ENCODE measurements at regions not wholly inside any gene's neighbourhood (a gene's known extent, or its start where the extent isn't known, plus 50 kb on each side); places are given as distances from the start of the nearest gene placed in this dataset.

DNA sequence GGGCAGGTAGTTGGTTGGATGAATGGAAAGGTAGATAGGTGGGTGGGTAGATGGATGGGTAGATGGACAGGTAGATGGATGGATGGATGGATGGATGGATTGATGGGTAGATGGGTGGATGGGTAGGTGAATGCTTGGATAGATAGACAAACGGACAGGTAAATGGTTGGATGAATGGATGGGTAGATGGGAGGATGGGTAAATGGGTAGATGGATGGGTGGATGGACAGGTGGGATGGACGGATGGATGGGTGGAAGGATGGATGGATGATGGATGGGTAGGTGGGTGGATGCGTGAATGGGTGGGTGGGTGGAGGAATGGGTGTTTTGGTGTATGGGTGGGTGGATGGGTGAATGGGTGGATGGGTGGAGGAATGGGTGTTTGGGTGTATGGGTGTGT is 50.1 kb upstream of the ASAP2 start:
- intact Hi-C loops (cut with DNase I), result no loop called here
- DNase-seq, result no peak
- Histone ChIP-seq H3K27me3 (no peaks in the 10 kb centered on the region), H3K36me3 (no peaks in the 10 kb centered on the region), H3K4me3 (replicated peaks in 1 of 3) (no peak overlapping the region), H3K27ac (no peak overlapping the region), H3K9me3 (no peaks in the 10 kb centered on the region), H3K4me1 (peaks cover 10% of the 10 kb centered on the region in 2 donors)
- 94 to 95% methylated on average over 3 of the region's 3 CpGs for WGBS, 2 donors
- TF ChIP-seq, protein P1, sequence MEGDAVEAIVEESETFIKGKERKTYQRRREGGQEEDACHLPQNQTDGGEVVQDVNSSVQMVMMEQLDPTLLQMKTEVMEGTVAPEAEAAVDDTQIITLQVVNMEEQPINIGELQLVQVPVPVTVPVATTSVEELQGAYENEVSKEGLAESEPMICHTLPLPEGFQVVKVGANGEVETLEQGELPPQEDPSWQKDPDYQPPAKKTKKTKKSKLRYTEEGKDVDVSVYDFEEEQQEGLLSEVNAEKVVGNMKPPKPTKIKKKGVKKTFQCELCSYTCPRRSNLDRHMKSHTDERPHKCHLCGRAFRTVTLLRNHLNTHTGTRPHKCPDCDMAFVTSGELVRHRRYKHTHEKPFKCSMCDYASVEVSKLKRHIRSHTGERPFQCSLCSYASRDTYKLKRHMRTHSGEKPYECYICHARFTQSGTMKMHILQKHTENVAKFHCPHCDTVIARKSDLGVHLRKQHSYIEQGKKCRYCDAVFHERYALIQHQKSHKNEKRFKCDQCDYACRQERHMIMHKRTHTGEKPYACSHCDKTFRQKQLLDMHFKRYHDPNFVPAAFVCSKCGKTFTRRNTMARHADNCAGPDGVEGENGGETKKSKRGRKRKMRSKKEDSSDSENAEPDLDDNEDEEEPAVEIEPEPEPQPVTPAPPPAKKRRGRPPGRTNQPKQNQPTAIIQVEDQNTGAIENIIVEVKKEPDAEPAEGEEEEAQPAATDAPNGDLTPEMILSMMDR (IDR thresholded peaks at IDR 0.05), result no peak
- no peak for TF ChIP-seq POLR2A (IDR thresholded peaks at IDR 0.05)

DNA sequence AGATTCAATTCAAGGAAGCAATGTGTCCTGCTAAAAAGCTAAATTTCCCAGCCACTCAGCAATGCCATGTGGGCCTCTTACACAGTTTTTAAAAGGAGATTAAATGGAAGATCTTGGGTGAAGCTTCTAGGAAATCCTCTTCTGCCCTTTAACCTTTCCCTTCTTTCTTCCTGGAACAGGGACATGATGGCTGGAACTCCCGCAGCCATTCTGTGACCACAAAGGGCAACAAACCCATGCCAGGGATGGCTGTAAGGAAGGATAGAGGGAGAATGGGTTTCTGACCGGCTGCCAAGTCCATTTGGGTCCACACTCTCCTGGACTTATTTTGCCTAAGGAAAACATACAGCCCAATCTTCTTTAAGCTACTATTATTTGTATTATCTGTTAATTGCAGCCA is 52.6 kb upstream of the ASAP2 start:
- Histone ChIP-seq H3K27me3 (no peaks in the 10 kb centered on the region), H3K4me1 (peaks cover 10% of the 10 kb centered on the region in 2 donors), H3K4me3 (replicated peaks in 1 of 3) (no peak overlapping the region), H3K36me3 (no peaks in the 10 kb centered on the region), H3K9me3 (no peaks in the 10 kb centered on the region), H3K27ac (peak overlapping the region; percentile 64 to 69 (median 67))
- WGBS, 2 donors, result 90 to 96% methylated on average over 2 of the region's 2 CpGs
- no peak for DNase-seq
- TF ChIP-seq POLR2A (IDR thresholded peaks at IDR 0.05), result no peak
- TF ChIP-seq, protein P1 (IDR thresholded peaks at IDR 0.05), result no peak
- intact Hi-C loops (cut with DNase I), result no loop called here

DNA sequence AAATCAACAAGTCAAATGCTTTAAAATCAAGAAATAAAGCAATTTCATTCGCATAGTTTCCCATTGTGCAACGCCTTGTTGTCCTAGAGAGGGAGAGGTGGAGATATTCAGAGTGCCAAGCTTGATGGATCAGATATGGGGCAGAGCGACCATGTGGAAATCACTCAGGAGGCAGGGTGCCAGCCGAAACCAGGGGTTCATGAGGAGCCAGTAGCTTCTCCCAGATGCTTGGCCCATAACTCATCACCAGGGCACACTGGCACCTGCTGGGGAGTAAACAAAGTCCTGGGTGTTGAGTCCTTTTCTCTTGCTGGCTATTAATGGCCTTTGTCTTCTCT is 53.0 kb upstream of the ASAP2 start:
- peaks cover 10% of the 10 kb centered on the region in 2 donors for H3K4me1 ChIP-seq
- H3K27me3 ChIP-seq, result no peaks in the 10 kb centered on the region
- H3K36me3 ChIP-seq, result no peaks in the 10 kb centered on the region
- peak; percentile 77 to 83 for DNase-seq
- H3K9me3 ChIP-seq, result no peaks in the 10 kb centered on the region
- WGBS, 2 donors, result 40 to 43% methylated on average over 4 of the region's 4 CpGs
- intact Hi-C loops (cut with DNase I), result no loop called here
- TF ChIP-seq POLR2A (IDR thresholded peaks at IDR 0.05), result no peak
- TF ChIP-seq, protein P1 (IDR thresholded peaks at IDR 0.05), result no peak
- H3K27ac ChIP-seq, result peak overlapping the region; percentile 64 to 69 (median 67)
- H3K4me3 ChIP-seq (replicated peaks in 1 of 3), result no peak overlapping the region

DNA sequence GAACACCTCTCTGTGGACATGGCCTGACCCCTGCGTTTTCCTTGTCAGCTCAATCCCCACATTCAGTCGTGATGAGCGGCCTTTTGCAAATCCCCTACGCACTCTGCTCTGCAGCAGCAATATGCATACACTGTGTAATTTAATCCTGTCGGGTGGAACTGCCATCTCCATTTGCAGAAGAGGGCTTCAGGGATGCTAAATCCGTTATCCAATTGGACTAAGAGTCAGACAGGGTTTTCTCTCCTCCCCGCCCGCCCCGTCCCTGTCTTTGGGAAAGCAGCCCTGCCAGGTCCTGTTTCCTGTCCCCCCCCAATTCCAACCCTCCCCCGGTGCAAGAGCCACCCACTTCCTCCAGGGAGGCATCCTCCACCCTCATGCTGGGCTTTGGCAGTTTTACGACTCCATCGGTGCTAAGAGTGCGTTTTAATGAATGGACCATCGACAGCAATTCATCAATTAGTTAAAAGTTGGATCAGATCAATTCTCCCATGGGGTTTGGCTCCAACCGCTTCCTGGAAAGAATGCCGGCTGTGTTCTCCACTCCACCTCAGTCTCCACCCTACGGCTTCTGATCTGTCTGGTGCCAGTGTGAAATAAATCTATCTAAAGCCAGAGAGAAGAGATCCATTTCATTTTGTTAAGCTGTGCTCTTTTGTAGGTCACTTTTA is 53.5 kb upstream of the ASAP2 start:
- TF ChIP-seq, protein P1 (IDR thresholded peaks at IDR 0.05), result no peak
- TF ChIP-seq POLR2A (IDR thresholded peaks at IDR 0.05), result no peak
- H3K4me3 ChIP-seq (replicated peaks in 1 of 3), result no peak overlapping the region
- no peaks in the 10 kb centered on the region for H3K27me3 ChIP-seq
- H3K4me1 ChIP-seq, result peaks cover 10% of the 10 kb centered on the region in 2 donors
- WGBS, 2 donors, result 27 to 45% methylated on average over 16 of the region's 17 CpGs
- no peak for DNase-seq
- H3K36me3 ChIP-seq, result no peaks in the 10 kb centered on the region
- no peaks in the 10 kb centered on the region for H3K9me3 ChIP-seq
- peak overlapping the region; percentile 64 to 69 (median 67) for H3K27ac ChIP-seq
- intact Hi-C loops (cut with DNase I), result no loop called here

DNA sequence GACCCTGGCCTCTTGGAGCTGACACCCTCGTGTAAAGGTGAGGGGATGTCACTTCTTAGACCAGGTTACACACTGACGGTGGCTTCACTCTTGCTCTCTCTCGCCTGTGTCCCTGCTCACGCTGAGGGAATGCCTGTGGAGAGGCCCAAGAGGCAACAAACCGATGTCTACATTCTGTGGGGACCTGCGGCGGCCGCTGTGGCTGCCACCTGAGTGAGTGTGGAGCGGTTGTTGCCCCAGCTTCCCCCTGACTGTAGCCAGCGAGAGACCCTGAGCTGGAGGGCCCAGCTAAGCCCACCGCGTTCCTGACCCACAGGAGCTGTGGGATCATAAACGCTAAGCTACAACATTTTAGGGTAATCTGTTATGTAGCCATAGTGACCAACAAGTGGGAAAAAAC is 55.7 kb upstream of the ASAP2 start:
- H3K9me3 ChIP-seq, result no peaks in the 10 kb centered on the region
- DNase-seq, result no peak

More for the DNA sequence above, 55.7 kb upstream of the ASAP2 start:
- 92 to 95% methylated on average over 10 to 13 of the region's 13 CpGs for WGBS, 2 donors
- Histone ChIP-seq H3K36me3 (no peaks in the 10 kb centered on the region), H3K4me1 (peaks cover 10% of the 10 kb centered on the region in 2 donors), H3K4me3 (replicated peaks in 1 of 3) (no peak overlapping the region), H3K27ac (no peak overlapping the region), H3K27me3 (no peaks in the 10 kb centered on the region)
- intact Hi-C loops (cut with DNase I), result no loop called here
- TF ChIP-seq, protein P1 (IDR thresholded peaks at IDR 0.05), result no peak
- TF ChIP-seq POLR2A (IDR thresholded peaks at IDR 0.05), result no peak

Data from thyroid gland (tissue), 4 donors.